Activated CD4-positive, alpha-beta T cell treated with anti-CD3 and anti-CD28 coated beads for 1 hour (primary cell): ENCODE measurements at regions not wholly inside any gene's neighbourhood (a gene's known extent, or its start where the extent isn't known, plus 50 kb on each side); places are given as distances from the start of the nearest gene placed in this dataset.
"Not testable (repeated sequence)": the region's sequence is repeated elsewhere in the genome, so short reads cannot be mapped to it uniquely, and the experiment has no call there.

ENCODE experiments used
- DNase-seq: peaks from one replicate; pipeline ENCODE4 v3.0.0-alpha.2; 2020

DNA sequence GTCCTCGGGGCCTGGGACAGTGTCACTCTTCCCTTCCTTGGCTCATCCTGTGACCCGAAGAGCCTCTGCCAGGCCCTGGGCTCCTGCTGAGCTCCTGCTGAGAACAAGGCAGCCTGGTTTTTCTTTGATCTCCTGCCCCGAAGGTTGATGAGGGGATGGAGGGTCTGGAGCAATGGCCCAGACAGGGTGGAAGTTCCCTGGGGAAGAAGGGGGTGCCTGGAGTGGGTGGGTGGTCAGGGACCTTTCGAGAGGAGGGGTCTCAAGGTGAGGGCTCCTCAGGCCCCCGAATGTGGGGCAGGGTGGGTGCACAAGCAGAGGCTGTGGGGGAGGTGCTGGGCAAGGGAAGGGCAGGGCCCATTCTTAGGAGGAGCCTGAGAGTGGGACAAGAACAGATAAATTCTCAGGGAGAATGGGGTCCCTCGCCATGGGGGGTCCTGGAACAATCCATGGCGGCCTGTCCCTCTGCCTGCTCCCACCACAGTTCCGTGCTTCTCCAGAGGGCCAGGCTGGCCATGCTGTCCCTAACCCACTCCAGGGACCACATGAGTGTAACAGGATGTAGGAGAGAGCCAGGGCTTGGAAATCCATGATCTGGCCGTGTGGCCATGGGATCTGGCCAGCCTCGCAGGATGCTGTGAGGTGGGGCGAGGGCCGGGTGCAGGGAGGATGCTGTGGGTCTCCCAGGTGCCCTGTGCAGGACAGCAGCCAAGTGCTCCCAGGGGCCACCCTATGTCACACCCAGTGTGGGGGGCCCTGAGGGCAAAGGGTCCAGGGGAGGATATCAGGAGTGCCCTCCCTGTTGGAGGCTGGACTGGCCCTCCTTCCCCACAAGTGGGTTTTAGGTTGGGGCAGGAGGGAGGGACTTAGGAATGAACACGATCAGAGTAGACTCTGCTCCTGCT, 128.5 kb upstream of the LPCAT1 start:
- DNase-seq = no peak

DNA sequence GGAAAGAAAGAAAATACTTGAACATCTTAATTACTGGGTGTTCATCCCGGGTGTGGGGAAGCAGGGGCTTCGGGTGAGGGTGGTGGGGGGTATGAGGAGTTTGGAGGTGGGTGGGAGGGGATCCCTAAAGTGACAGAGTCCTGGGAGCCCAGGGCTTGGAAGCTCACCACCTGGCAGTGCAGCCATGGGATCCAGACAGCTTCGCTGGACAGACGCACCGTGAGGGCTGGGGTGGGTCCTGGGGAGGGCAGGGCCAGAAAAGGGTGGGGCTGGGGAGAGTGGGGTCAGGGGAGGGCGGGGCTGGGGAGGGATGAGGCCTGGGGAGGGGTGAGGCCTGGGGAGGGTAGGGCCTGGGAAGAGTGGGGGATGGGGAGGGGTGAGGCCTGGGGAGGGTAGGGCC, 127.5 kb upstream of the LPCAT1 start:
- DNase-seq = no peak

GRCh38 chr5:1649554-1649953, 125.8 kb upstream of the LPCAT1 start:
- no peak for DNase-seq

- no peak for DNase-seq
Observed at GRCh38 chr5:1648806-1649205, 125.0 kb upstream of the LPCAT1 start.

- no peak for DNase-seq
Observed at GRCh38 chr5:1647580-1647979, 123.8 kb upstream of the LPCAT1 start.

DNA sequence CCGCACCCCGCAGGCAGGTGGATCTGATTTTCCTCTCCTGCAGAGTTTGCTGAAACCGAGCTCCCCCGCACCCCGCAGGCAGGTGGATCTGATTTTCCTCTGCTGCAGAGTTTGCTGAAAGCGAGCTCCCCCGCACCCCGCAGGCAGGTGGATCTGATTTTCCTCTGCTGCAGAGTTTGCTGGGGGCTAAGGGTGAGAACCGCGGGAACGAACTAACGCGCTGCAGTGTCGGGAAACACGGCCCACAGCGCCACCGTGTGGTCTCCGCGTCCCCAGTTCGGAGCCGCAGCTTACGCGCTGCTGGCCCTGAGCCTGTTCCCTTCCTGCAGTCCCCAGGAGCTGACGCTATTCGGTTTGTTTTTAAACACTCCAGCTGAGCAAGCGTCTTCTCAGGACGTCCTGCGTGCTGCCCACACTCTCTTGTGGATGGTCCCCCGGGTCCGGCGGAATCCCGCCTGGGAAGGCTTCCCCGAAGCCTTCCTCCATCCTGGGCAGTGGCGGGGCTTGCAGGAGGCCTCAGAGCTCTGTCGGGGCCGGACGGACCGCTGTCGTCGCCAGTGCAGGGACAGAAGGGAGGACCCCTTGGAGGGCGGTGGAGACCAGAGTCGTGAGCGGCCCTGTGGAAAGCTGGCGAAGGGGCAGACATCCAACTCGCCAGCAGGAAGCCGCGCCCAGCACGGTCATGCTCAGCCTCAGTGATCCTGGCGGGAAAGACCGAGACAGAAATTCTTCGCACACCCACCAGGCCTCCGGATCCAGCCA, 121.2 kb upstream of the LPCAT1 start:
- DNase-seq = peak; percentile 66

DNA sequence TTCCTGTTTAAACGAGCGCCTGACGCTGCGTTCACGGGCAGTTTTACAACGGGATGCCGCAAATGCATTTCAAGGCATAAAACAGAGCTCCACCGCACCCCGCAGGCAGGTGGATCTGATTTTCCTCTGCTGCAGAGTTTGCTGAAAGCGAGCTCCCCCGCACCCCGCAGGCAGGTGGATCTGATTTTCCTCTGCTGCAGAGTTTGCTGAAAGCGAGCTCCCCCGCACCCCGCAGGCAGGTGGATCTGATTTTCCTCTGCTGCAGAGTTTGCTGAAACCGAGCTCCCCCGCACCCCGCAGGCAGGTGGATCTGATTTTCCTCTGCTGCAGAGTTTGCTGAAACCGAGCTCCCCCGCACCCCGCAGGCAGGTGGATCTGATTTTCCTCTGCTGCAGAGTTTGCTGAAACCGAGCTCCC, 120.6 kb upstream of the LPCAT1 start:
- DNase-seq = not testable (repeated sequence)

DNA sequence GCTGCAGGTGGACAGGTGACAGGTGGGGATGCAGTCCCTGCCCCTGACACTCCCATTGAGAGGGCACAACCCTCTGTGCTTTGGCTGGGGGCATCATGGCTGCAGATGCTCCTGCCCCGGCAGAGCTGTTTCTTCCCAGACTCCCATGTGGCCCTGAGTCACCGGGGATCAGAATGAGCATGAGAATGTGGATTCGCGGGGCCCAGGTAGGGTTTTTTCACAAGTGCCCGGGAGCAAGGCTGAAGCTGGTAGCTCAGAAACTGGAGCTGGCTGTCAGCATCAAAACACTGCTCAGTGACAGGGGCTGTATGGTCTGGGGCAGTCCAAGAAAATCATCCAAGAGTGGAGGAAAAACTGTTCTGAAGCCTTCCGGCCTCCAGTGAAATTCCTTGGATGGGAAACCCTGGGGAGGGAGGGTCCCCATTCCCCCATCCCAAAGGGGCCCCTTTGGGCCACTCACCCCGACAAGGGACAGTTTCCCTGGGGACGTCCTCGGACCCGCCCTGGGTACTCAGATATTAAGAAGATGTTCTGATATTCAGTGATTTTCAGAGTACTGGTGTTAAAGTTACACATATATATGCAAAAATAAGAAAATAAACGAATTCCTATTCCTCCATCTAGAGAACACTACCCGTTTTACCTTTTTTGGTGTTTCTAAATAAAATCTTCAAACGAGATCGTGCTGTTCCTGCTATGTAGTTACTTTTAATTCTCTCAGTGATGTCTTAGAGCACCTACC, 120.1 kb upstream of the LPCAT1 start:
- no peak for DNase-seq

- DNase-seq = no peak
Observed at GRCh38 chr5:1642621-1643061, 118.9 kb upstream of the LPCAT1 start.

DNA sequence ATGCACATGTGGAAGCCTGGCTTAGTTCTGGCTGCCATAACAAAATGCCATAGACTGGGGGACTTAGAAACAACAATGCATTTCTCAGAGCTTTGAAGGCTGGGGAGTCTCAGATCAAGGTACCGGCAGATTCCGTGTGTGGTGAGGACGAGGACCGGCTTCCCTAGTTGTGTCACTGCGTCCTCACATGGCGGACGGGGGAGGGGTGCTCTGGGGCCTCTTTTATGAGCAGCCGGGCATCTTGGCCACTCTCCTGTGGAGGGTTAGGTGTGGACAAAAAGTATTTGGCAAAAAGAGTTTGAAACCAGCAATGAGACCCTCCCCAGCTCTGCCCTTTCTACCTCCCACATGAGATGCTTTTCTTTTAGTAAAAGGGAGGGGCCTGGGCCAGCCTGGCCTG, 118.5 kb upstream of the LPCAT1 start:
- no peak for DNase-seq

- peak; percentile 55 for DNase-seq
Observed at GRCh38 chr5:1641560-1642166, 117.9 kb upstream of the LPCAT1 start.

GRCh38 chr5:1641041-1641440, 117.3 kb upstream of the LPCAT1 start:
- no peak for DNase-seq

DNA sequence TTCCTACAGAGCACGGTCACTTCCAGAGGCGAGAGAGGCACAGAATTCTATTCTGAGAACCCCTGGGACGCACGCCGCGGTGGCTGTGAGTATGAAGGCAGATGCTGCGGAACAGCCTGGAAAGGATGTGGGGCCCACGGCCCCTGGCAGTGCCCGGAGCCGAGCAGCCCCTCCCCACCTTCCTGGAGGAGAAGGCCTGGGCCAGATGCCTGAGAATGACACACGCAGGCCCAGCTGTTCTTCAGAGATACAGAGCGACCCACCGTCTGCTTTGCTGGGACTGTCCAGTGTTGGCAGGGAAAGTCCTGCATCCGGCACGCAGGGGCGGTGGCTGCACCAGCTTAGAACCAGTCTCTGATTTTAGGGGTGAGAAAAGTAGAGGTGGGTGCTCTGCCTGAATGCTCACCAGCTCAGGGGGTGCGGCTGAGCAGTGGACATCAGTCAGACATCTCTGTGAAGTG, 116.7 kb upstream of the LPCAT1 start:
- no peak for DNase-seq

GRCh38 chr5:1639757-1640156, 116.0 kb upstream of the LPCAT1 start:
- DNase-seq = no peak

GRCh38 chr5:1638658-1639400, 115.1 kb upstream of the LPCAT1 start:
- no peak for DNase-seq

GRCh38 chr5:1637639-1638481, 114.1 kb upstream of the LPCAT1 start:
- DNase-seq = no peak

DNA sequence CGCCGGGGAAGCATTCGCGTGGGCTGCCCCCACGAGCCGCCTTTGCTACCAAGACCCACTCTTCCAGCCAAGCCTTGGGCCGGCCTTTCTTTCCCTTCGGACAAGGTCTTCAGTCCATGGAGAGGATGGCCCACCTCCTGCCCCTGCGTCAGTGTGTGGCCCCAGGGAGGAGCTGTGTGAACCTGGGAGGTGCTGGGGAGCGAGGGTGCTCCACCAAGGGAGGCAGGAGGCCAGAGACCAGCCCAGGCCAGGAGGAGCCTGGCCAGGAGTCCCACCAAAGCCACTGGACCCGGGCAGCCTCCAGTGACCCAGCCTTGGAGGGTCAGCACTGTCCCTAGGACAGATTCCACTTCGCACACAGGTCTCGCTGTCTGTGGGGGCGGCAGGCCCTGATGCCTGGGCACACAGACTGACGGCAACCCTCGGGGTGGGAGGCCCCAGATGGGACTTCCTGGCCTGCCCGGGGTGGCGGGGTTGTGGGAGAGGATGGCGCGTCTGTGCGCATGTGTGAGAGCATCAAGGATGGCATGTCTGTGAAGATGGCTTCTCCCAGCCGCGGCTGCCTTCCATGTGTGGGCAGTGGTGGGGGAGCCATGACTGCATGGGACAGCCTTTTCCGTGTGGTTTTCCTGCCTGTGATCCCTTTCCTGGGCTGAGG, 113.3 kb upstream of the LPCAT1 start:
- no peak for DNase-seq

GRCh38 chr5:1636208-1636770, 112.5 kb upstream of the LPCAT1 start:
- not testable (repeated sequence) for DNase-seq

GRCh38 chr5:1635477-1635876, 111.7 kb upstream of the LPCAT1 start:
- not testable (repeated sequence) for DNase-seq

GRCh38 chr5:1634337-1634661, 110.5 kb upstream of the LPCAT1 start:
- no peak for DNase-seq
